ENCODE measurements at regions not wholly inside any gene's neighbourhood (a gene's known extent, or its start where the extent isn't known, plus 50 kb on each side); places are given as distances from the start of the nearest gene placed in this dataset.
A peak's percentile ranks its signal among the peaks of the same experiment; 100 is the strongest.

DNA sequence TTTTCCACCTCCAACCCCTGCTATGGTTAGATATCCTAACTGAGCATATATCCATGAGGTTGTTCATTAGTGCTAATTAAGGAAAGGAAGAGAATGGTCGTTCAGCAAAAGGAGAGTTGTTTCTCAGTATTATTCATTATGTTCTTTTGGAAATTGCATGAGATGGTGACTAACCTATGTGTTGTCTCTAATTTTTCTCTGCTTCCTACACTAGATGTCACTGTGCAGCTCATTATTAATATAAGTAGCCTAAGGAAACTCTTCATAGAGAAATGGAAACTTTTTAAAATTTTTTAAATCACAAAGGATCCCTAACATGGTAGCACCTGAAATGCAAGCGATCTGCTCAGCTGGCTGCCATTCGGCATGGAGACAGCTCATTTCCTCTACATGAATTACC, 67.7 kb upstream of the FAM9A start:
- DNase-seq: no peak

DNA sequence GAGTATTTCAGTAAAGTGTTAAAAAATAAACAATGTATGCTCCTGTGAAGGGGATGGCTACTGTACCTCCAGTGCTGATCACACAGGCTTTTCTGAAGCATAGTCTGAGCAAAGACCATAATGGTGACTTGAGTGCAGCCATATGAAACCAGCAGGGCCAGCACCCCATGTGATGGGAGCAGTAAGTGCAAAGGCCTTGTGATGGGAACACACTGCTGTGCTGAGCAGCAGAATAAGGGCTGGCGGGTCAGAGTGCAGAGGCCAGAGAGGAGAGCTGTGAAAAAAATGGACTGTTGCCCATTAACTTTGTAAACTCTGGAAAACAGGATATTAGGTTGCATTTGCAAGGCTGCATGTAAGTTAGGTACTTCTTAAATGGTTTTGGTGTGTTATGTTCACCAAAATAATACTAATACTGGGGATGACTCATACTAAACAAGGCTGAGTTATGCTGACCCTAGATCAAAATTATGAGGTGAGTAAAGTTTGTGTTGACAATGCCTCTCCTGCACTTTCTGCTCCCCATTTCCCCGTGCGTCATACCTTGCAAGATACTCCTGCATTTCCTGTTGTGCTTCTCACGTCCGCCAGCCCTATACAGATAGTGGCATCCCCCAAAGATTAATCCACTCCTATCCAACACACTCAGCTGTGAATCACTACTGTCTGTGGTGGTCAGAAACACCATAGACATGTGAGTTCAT, 67.0 kb upstream of the FAM9A start:
- no peak for DNase-seq

DNA sequence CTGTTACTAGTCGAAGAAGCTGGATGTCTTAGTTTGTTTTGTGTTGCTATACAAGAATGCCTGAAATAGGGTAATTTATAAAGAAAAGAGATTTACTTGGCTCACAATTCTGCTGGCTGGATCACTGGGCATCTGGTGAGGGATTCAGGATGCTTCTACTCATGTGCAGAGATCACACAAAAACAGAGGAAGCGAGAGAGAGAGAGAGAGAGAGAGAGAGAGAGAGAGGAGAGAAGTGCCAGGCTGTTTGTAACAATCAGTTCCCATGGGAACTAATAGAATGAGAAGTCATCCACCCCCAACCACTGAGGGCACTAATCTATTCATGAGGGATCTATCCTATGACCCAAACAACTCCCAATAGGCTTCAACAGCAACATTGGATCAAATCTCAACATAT, 66.2 kb upstream of the FAM9A start:
- no peak for DNase-seq

DNA sequence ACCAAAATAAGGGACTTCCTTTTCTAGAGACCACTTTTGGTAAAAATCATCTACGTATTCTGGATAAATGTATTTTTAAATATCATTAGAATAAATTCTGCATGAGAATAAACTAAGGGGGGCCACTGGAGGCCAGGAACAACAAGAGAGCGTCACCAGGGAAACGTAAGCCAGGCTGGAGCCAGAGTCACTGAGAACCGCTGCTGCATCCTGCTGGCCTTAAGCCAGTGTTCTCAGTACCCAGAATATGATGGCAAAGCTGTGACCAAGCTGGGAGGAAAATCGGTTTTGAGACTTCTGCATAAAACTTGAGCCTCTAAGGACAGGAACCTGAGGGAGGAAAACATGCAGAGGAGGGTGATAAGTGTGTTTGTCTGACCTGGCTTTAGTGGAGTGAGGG, 63.0 kb upstream of the FAM9A start:
- DNase-seq: peak; percentile 5

DNA sequence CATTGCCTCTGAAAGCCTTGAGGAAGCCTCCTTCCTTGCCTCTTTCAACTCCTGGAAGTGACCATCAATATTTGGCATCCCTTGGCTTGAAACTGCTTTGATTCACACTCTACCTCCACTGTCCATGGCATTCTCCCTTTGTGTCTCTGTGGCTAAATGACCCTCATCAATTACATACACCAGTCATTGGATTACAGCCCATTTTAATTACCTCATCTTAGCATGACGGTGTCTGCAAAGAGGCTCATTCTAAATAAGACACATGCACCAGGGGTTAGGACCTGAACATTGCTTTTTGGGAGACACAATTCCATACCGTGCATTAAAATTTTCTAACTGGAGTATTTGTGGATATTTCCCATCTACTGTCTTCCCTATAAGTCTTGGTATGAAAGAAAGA, 60.7 kb upstream of the FAM9A start:
- DNase-seq: no peak

DNA sequence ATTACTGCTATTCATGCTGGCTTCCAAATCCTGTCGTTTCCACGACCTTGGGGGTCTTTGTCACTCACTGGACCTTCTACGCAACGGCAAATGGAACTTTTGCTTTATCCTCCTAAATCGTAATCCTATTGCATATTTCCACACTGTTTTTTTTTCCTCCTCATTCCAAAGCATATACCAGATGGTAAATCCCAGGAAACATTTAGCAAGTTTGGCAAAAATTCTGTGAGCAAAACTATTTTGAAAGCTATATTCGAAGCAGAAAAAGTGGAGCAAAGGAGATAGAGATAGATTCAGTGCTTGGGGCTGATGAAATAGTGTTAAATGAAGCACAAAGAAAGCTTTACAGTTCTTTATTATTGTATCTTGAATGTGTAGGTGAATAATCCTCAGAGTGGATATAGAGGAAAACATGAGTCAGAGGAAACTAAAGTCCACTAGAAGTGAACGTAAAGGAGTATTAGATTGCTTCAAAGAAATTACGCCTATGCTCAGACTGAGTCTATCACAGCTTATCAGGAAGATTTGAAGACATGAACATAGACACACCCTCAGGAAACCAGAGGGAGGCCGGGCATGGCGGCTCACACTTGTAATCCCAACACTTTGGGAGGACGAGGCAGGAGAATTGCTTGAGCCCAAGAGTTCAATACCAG, 50.2 kb upstream of the FAM9A start:
- DNase-seq: no peak

All from NCI-H1694 (cell line).